Small intestine (tissue), 7 donors: ENCODE measurements at regions not wholly inside any gene's neighbourhood (a gene's known extent, or its start where the extent isn't known, plus 50 kb on each side); places are given as distances from the start of the nearest gene placed in this dataset.
"Not testable (repeated sequence)": the region's sequence is repeated elsewhere in the genome, so short reads cannot be mapped to it uniquely, and the experiment has no call there.

Experiments
- DNase-seq, 2 donors: peaks; one replicate each; pipeline versions ENCODE4 v3.0.0 to v3.0.0-alpha.2; 2013
- FAIRE-seq: peaks from 2 replicates; lab custom pipeline; 2012; peaks lifted over from hg19 to GRCh38; lab: Jason Lieb, UNC
- H3K27ac ChIP-seq, 3 donors: one replicate each; pipeline ENCODE4 v1.5.1; 2013; ENCODE audit warnings: low read length in 2 of 3, mild to moderate bottlenecking in 2 of 3, control low read depth in 1 of 3, inconsistent platforms in 1 of 3, low read depth in 1 of 3, moderate library complexity in 1 of 3
- H3K27me3 ChIP-seq, 3 donors: one replicate each; pipeline ENCODE4 v1.6.1; 2013; ENCODE audit warnings: low read length in 3 of 3, inconsistent platforms in 1 of 3; ENCODE audit not compliant: control insufficient read depth in 3 of 3, insufficient read depth in 3 of 3
- H3K36me3 ChIP-seq, 3 donors: one replicate each; pipeline ENCODE4 v1.6.1; 2013; ENCODE audit warnings: low read length in 3 of 3, inconsistent platforms in 1 of 3, low read depth in 1 of 3, mild to moderate bottlenecking in 1 of 3, moderate library complexity in 1 of 3; ENCODE audit not compliant: control insufficient read depth in 3 of 3, insufficient read depth in 2 of 3
- H3K4me1 ChIP-seq, 3 donors: one replicate each; pipeline ENCODE4 v1.6.1; 2013; ENCODE audit warnings: low read length in 2 of 3, inconsistent platforms in 1 of 3, low read depth in 1 of 3, mild to moderate bottlenecking in 1 of 3, moderate library complexity in 1 of 3; ENCODE audit not compliant: control insufficient read depth in 3 of 3, insufficient read depth in 2 of 3
- H3K4me3 ChIP-seq, 3 donors: one replicate each; pipeline ENCODE4 v1.5.1; 2013; ENCODE audit warnings: low read length in 3 of 3, control low read depth in 1 of 3, inconsistent platforms in 1 of 3, low read depth in 1 of 3, mild to moderate bottlenecking in 1 of 3, moderate library complexity in 1 of 3
- H3K9me3 ChIP-seq, 2 donors: one replicate each; pipeline ENCODE4 v1.6.1; 2013; ENCODE audit warnings: low read depth in 1 of 2, low read length in 1 of 2; ENCODE audit not compliant: control insufficient read depth in 2 of 2, insufficient read depth in 1 of 2
- WGBS, 3 donors: extraction: QIAGEN DNeasy Blood & Tissue Kit; methylation state at CpG; one replicate each; pipeline ENCODE4 v1.1.7; 2013; 5-methylcytosine and 5-hydroxymethylcytosine counted together
- donor health status: healthy with polysubstance abuse.
- donor health status: control.
- donor health status: control.
- donor health status: Bipolar disorder and iron deficiency.
- donor health status: healthy.

GRCh38 chr21:10414925-10415254 is 106.5 kb upstream of the TPTE start:
- 80 to 85% (median 83%) methylated on average over 4 of the region's 4 CpGs for WGBS, 3 donors
- FAIRE-seq, DNase-seq, H3K36me3 ChIP-seq, H3K27ac ChIP-seq, H3K4me1 ChIP-seq, H3K4me3 ChIP-seq, H3K27me3 ChIP-seq: not testable (repeated sequence)
- peaks cover 13 to 61% of the 10 kb centered on the region in 2 donors for H3K9me3 ChIP-seq

- WGBS, 3 donors = 59 to 63% (median 61%) methylated on average over 7 of the region's 7 CpGs
Observed at GRCh38 chr21:10415456-10415855, 105.9 kb upstream of the TPTE start.

GRCh38 chr21:10415859-10416258 is 105.5 kb upstream of the TPTE start:
- H3K27ac ChIP-seq, H3K27me3 ChIP-seq, H3K4me1 ChIP-seq, FAIRE-seq, H3K4me3 ChIP-seq, DNase-seq, H3K36me3 ChIP-seq: not testable (repeated sequence)
- peaks cover 12 to 63% of the 10 kb centered on the region in 2 donors for H3K9me3 ChIP-seq
- WGBS, 3 donors = 49 to 56% (median 52%) methylated on average over 6 of the region's 6 CpGs

More at GRCh38 chr21:10415456-10415855, 105.9 kb upstream of the TPTE start:
- DNase-seq, H3K36me3 ChIP-seq, H3K4me1 ChIP-seq, H3K27me3 ChIP-seq, FAIRE-seq, H3K27ac ChIP-seq, H3K4me3 ChIP-seq: not testable (repeated sequence)
- H3K9me3 ChIP-seq = peaks cover 12 to 63% of the 10 kb centered on the region in 2 donors

- not testable (repeated sequence) for H3K4me3 ChIP-seq, H3K4me1 ChIP-seq, H3K36me3 ChIP-seq, FAIRE-seq, H3K27me3 ChIP-seq, H3K27ac ChIP-seq, DNase-seq
- 53 to 59% (median 56%) methylated on average over 4 of the region's 4 CpGs for WGBS, 3 donors
- H3K9me3 ChIP-seq = peaks cover 12 to 64% of the 10 kb centered on the region in 2 donors
Observed at GRCh38 chr21:10416691-10417447, 104.5 kb upstream of the TPTE start.

GRCh38 chr21:10417551-10418002 is 103.8 kb upstream of the TPTE start:
- not testable (repeated sequence) for H3K36me3 ChIP-seq, H3K27ac ChIP-seq, FAIRE-seq, H3K4me1 ChIP-seq, H3K27me3 ChIP-seq, H3K4me3 ChIP-seq
- peak in 1 of 2 donors; percentile 31 for DNase-seq
- H3K9me3 ChIP-seq = peaks cover 12 to 70% of the 10 kb centered on the region in 2 donors
- WGBS, 3 donors = 75 to 78% (median 78%) methylated on average over 12 of the region's 12 CpGs

GRCh38 chr21:10418250-10419048 is 102.9 kb upstream of the TPTE start:
- not testable (repeated sequence) for H3K27me3 ChIP-seq, H3K36me3 ChIP-seq, H3K27ac ChIP-seq, H3K4me3 ChIP-seq, H3K4me1 ChIP-seq, DNase-seq, FAIRE-seq
- H3K9me3 ChIP-seq = peaks cover 12 to 69% of the 10 kb centered on the region in 2 donors
- 51 to 58% (median 57%) methylated on average over 4 of the region's 4 CpGs for WGBS, 3 donors

GRCh38 chr21:10421199-10421598 is 100.2 kb upstream of the TPTE start:
- H3K9me3 ChIP-seq = peaks cover 9 to 51% of the 10 kb centered on the region in 2 donors
- 57 to 68% (median 59%) methylated on average over 4 of the region's 4 CpGs for WGBS, 3 donors

GRCh38 chr21:10421601-10422000 is 99.8 kb upstream of the TPTE start:
- H3K36me3 ChIP-seq, H3K27me3 ChIP-seq, DNase-seq, FAIRE-seq, H3K4me1 ChIP-seq, H3K4me3 ChIP-seq, H3K27ac ChIP-seq: not testable (repeated sequence)
- WGBS, 3 donors = 40 to 50% (median 40%) methylated on average over 2 of the region's 2 CpGs
- H3K9me3 ChIP-seq = peaks cover 9 to 53% of the 10 kb centered on the region in 2 donors

More at GRCh38 chr21:10421199-10421598, 100.2 kb upstream of the TPTE start:
- not testable (repeated sequence) for H3K4me1 ChIP-seq, H3K36me3 ChIP-seq, H3K4me3 ChIP-seq, H3K27me3 ChIP-seq, DNase-seq, H3K27ac ChIP-seq, FAIRE-seq
